ENCODE measurements at regions not wholly inside any gene's neighbourhood (a gene's known extent, or its start where the extent isn't known, plus 50 kb on each side); places are given as distances from the start of the nearest gene placed in this dataset.

- TF ChIP-seq HBP1 (CRISPR knock-in tag; IDR thresholded peaks at IDR 0.05; ENCODE audit: low read depth) (no peak), PBX3 (CRISPR knock-in tag; IDR thresholded peaks at IDR 0.05; ENCODE audit: borderline replicate concordance) (no peak), POLR2A (IDR thresholded peaks at IDR 0.05; ENCODE audit: insufficient read depth in 1 of 2, low read depth in 2 of 2, low read length in 2 of 2) (no peak), U2AF1 (optimal IDR thresholded peaks at IDR 0.05; ENCODE audit: low read depth, low read length) (no peak), TBX2 (CRISPR knock-in tag; IDR thresholded peaks at IDR 0.05; ENCODE audit: borderline replicate concordance) (no peak), CHCHD3 (CRISPR knock-in tag; IDR thresholded peaks at IDR 0.05) (no peak), ZNF576 (CRISPR knock-in tag; IDR thresholded peaks at IDR 0.05) (no peak), SP1 (IDR thresholded peaks at IDR 0.05) (no peak), SP1 (CRISPR knock-in tag; IDR thresholded peaks at IDR 0.05) (no peak)
These were observed 219.2 kb upstream of the PPP2R2D start for GRCh38 chr10:131681656-131682055.
